ENCODE measurements at regions not wholly inside any gene's neighbourhood (a gene's known extent, or its start where the extent isn't known, plus 50 kb on each side); places are given as distances from the start of the nearest gene placed in this dataset.
A peak's percentile ranks its signal among the peaks of the same experiment; 100 is the strongest.

GRCh38 chr3:124652009-124652408 lies 78.2 kb upstream of the UMPS start:
- DNase-seq (ENCODE audit: low spot score), result peak; percentile 43
- TF ChIP-seq, protein P1, sequence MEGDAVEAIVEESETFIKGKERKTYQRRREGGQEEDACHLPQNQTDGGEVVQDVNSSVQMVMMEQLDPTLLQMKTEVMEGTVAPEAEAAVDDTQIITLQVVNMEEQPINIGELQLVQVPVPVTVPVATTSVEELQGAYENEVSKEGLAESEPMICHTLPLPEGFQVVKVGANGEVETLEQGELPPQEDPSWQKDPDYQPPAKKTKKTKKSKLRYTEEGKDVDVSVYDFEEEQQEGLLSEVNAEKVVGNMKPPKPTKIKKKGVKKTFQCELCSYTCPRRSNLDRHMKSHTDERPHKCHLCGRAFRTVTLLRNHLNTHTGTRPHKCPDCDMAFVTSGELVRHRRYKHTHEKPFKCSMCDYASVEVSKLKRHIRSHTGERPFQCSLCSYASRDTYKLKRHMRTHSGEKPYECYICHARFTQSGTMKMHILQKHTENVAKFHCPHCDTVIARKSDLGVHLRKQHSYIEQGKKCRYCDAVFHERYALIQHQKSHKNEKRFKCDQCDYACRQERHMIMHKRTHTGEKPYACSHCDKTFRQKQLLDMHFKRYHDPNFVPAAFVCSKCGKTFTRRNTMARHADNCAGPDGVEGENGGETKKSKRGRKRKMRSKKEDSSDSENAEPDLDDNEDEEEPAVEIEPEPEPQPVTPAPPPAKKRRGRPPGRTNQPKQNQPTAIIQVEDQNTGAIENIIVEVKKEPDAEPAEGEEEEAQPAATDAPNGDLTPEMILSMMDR (IDR thresholded peaks at IDR 0.05; ENCODE audit: borderline replicate concordance, control extremely low read depth, extremely low read depth, insufficient read depth, missing control alignments), result no peak
- in situ Hi-C loops (cut with MboI; ENCODE audit: low sequenced_read_pairs, unreplicated experiment), result no loop called here

GRCh38 chr3:124653071-124653796 lies 77.0 kb upstream of the UMPS start:
- TF ChIP-seq, protein P1 (IDR thresholded peaks at IDR 0.05; ENCODE audit: borderline replicate concordance, control extremely low read depth, extremely low read depth, insufficient read depth, missing control alignments), result no peak
- in situ Hi-C loops (cut with MboI; ENCODE audit: low sequenced_read_pairs, unreplicated experiment), result no loop called here
- DNase-seq (ENCODE audit: low spot score), result no peak

DNA sequence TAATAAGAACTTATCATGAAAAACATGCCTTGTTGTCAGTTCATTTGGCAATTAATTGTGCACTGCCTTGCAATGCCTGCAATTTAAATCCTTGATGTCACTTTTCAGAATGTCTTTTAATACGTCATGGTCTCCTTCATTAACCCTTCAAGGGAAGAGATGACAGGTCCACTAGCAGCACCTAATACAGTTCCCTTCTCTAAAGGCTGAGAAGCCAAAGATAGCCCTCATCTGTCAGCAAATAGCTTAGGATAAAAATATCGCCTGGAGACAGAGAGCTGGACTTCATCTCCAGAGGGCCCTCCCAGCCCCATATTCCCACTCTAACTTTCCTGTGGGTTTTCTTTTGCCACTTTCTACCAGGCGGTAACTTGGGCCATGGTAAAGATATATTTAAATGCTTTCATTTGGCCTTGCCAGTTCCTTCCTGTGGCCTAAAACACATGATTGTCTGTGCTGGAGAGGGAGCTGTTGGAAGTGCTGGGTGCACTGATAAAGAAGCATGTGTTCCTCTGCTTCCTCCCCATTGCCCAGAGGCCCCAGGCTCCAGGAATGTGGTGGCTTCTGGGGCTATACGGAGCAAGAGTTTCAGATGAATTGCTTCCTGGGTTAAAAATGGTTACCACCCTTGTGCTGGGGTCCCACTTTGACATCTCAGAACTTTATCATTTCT lies 76.3 kb upstream of the UMPS start:
- in situ Hi-C loops (cut with MboI; ENCODE audit: low sequenced_read_pairs, unreplicated experiment), result no loop called here
- TF ChIP-seq, protein P1 (IDR thresholded peaks at IDR 0.05; ENCODE audit: borderline replicate concordance, control extremely low read depth, extremely low read depth, insufficient read depth, missing control alignments), result no peak
- DNase-seq (ENCODE audit: low spot score), result no peak

DNA sequence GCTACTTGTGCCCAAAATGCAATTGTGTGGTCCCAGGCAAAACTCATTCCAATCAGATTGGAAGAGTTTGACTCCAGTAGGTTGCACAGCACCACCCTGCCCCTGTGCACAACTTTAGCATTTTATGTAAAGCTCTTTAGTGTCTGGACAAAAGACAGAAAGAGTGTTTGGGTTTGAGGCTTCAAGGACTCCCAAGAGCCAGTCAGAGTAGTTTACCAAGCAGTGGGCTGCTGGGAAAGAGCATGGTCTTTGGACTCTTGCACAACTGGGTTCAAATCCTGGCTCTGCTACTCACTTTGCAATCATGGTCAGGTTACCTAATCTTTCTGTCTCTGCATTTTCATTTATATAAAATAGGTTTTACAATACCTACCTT lies 75.8 kb upstream of the UMPS start:
- TF ChIP-seq, protein P1 (IDR thresholded peaks at IDR 0.05; ENCODE audit: borderline replicate concordance, control extremely low read depth, extremely low read depth, insufficient read depth, missing control alignments), result no peak
- DNase-seq (ENCODE audit: low spot score), result no peak
- in situ Hi-C loops (cut with MboI; ENCODE audit: low sequenced_read_pairs, unreplicated experiment), result no loop called here

- in situ Hi-C loops (cut with MboI; ENCODE audit: low sequenced_read_pairs, unreplicated experiment), result no loop called here
- TF ChIP-seq, protein P1 (IDR thresholded peaks at IDR 0.05; ENCODE audit: borderline replicate concordance, control extremely low read depth, extremely low read depth, insufficient read depth, missing control alignments), result no peak
- no peak for DNase-seq (ENCODE audit: low spot score)
These were observed 73.7 kb upstream of the UMPS start for GRCh38 chr3:124656531-124656930.

DNA sequence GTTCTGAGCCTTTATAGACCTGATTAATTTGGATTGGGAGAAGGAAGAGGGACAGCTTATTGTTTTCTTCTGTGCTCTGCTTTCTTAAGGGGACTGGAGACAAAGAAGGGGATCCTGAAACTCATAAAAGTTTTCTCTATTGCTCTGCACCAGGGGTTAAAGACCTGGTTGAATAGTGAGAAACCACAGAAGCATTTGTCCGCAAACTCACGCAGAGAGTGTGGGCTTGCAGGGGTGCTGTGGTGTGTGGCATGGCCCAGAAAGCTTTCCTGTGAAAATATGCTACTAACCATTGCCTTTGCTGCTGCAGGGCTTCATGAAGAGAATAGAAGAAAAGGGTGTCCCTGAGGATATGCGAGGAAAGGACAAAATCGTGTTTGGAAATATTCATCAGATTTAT lies 73.1 kb upstream of the UMPS start:
- DNase-seq (ENCODE audit: low spot score), result peak; percentile 38
- in situ Hi-C loops (cut with MboI; ENCODE audit: low sequenced_read_pairs, unreplicated experiment), result no loop called here
- TF ChIP-seq, protein P1 (IDR thresholded peaks at IDR 0.05; ENCODE audit: borderline replicate concordance, control extremely low read depth, extremely low read depth, insufficient read depth, missing control alignments), result no peak

Measured in GM13976 (cell line).